Activated naive CD4-positive, alpha-beta T cell treated with anti-CD3 and anti-CD28 coated beads for 36 hours (primary cell): ENCODE measurements at regions not wholly inside any gene's neighbourhood (a gene's known extent, or its start where the extent isn't known, plus 50 kb on each side); places are given as distances from the start of the nearest gene placed in this dataset.

ENCODE experiments used
- CTCF ChIA-PET: fragments of 350-600 bp; sonication (Branson Sonifier 250); formaldehyde crosslinking; loops from one replicate; lab custom pipeline; 2021; ENCODE audit warnings: antibody characterized with exemption; lab: Charles Lee
- DNase-seq: peaks from one replicate; pipeline ENCODE4 v3.0.0-alpha.2; 2020
- H3K27ac Mint-ChIP-seq: one replicate; pipeline ENCODE4 v1.8.0; 2021; ENCODE audit warnings: mild to moderate bottlenecking, mixed read lengths
- H3K27me3 Mint-ChIP-seq: one replicate; pipeline ENCODE4 v1.8.0; 2021; ENCODE audit warnings: low read depth, mixed read lengths
- H3K36me3 Mint-ChIP-seq: one replicate; pipeline ENCODE4 v1.8.0; 2021; ENCODE audit warnings: low read depth, mixed read lengths
- H3K4me1 Mint-ChIP-seq: one replicate; pipeline ENCODE4 v1.8.0; 2021; ENCODE audit warnings: low read depth, mixed read lengths
- H3K4me3 Mint-ChIP-seq: one replicate; pipeline ENCODE4 v1.8.0; 2021; ENCODE audit warnings: mild to moderate bottlenecking, moderate library complexity, mixed read lengths
- H3K9me3 Mint-ChIP-seq: one replicate; pipeline ENCODE4 v1.8.0; 2021; ENCODE audit warnings: mixed read lengths
- intact Hi-C: fragments of 100-400 bp; cut with micrococcal nuclease; formaldehyde crosslinking; loops from one replicate; pipeline ENCODE4 v1.15.1; 2023

- no peaks in the 10 kb centered on the region for H3K9me3 Mint-ChIP-seq
- H3K4me1 Mint-ChIP-seq: no peaks in the 10 kb centered on the region
- peaks cover 8% of the 10 kb centered on the region for H3K27me3 Mint-ChIP-seq
- intact Hi-C loops: no loop called here
- H3K36me3 Mint-ChIP-seq: no peaks in the 10 kb centered on the region
- no peak for DNase-seq
- CTCF ChIA-PET: interaction anchor here (0.7 kb wide), 1 partner anchor 438 kb away, joined by 4 read pairs; no protein-coding TSS in a partner anchor
- H3K4me3 Mint-ChIP-seq: no peak overlapping the region
- H3K27ac Mint-ChIP-seq: no peak overlapping the region
Observed at GRCh38 chr3:34323517-34323916, 525.1 kb downstream of the PDCD6IP start.

GRCh38 chr3:34346656-34347055, 548.2 kb downstream of the PDCD6IP start:
- H3K36me3 Mint-ChIP-seq: no peaks in the 10 kb centered on the region
- H3K4me1 Mint-ChIP-seq: no peaks in the 10 kb centered on the region
- no peaks in the 10 kb centered on the region for H3K9me3 Mint-ChIP-seq
- intact Hi-C loops: no loop called here
- no peak overlapping the region for H3K4me3 Mint-ChIP-seq
- no peak for DNase-seq
- CTCF ChIA-PET: interaction anchor here (1.5 kb wide), 1 partner anchor 10 kb away, joined by 5 read pairs; no protein-coding TSS in a partner anchor
- no peak overlapping the region for H3K27ac Mint-ChIP-seq
- peaks cover 4% of the 10 kb centered on the region for H3K27me3 Mint-ChIP-seq

GRCh38 chr3:34351882-34352777, 553.7 kb downstream of the PDCD6IP start:
- no peaks in the 10 kb centered on the region for H3K36me3 Mint-ChIP-seq
- no peak for DNase-seq
- H3K4me1 Mint-ChIP-seq: no peaks in the 10 kb centered on the region
- H3K4me3 Mint-ChIP-seq: no peak overlapping the region
- CTCF ChIA-PET: no interaction called here
- H3K27ac Mint-ChIP-seq: no peak overlapping the region
- intact Hi-C loops: no loop called here
- no peaks in the 10 kb centered on the region for H3K9me3 Mint-ChIP-seq
- H3K27me3 Mint-ChIP-seq: peaks cover under 1% of the 10 kb centered on the region

DNA sequence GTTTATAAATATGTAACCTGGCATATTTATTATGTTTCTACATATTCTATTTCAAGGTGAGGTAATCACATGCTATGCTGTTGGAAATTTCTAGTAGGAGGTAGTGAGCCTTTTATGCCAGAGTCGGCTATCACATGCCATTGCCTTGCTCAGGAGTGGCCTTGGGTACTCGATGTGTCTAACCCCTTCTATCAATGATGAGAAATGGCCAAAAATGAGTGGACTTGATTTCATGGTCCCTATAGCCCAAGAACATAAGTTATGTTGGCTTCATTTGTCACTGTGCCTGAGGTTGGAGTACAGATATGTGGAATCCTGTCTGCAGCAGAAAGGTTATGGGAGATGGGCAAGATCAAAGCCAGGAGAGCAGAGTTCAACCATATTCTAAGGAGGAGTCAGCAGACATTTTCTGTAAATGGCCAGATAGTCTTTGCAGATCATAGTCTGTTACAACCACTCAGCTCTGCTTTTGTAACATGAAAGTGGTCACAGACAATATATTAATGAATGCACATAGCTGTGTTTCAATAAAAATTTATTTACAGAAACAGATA, 554.4 kb downstream of the PDCD6IP start:
- Mint-ChIP-seq H3K36me3 (no peaks in the 10 kb centered on the region), H3K4me3 (no peak overlapping the region), H3K4me1 (no peaks in the 10 kb centered on the region), H3K9me3 (no peaks in the 10 kb centered on the region), H3K27me3 (peaks cover 2% of the 10 kb centered on the region), H3K27ac (no peak overlapping the region)
- CTCF ChIA-PET: no interaction called here
- no peak for DNase-seq
- intact Hi-C loops: no loop called here

GRCh38 chr3:34357461-34357860, 559.0 kb downstream of the PDCD6IP start:
- CTCF ChIA-PET: no interaction called here
- H3K27me3 Mint-ChIP-seq: peaks cover 5% of the 10 kb centered on the region
- H3K36me3 Mint-ChIP-seq: no peaks in the 10 kb centered on the region
- DNase-seq: no peak
- H3K4me1 Mint-ChIP-seq: peaks cover 6% of the 10 kb centered on the region
- intact Hi-C loops: no loop called here
- H3K27ac Mint-ChIP-seq: no peak overlapping the region
- H3K9me3 Mint-ChIP-seq: no peaks in the 10 kb centered on the region
- no peak overlapping the region for H3K4me3 Mint-ChIP-seq

DNA sequence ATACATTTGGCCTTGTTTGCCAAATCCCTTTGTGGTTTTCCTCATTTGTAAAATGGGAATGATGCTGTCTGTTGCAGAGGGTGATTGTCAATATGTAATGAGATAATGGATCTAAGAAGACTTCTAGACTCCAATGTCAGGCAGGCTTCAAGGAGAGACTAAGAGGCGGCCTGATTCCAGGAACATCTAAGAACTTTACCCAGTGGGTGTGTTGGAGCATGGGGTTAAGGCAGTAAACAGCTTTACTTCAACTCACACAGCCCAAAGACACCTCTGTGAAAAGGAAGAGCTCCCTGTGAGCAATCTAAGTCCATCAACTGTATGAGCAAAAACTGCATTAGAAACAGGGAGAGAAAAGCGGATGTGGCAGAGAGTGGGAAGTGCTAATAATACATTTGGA, 560.6 kb downstream of the PDCD6IP start:
- CTCF ChIA-PET: no interaction called here
- Mint-ChIP-seq H3K27me3 (peaks cover 5% of the 10 kb centered on the region), H3K4me1 (peaks cover 6% of the 10 kb centered on the region), H3K9me3 (no peaks in the 10 kb centered on the region), H3K36me3 (no peaks in the 10 kb centered on the region), H3K4me3 (no peak overlapping the region), H3K27ac (no peak overlapping the region)
- no peak for DNase-seq
- intact Hi-C loops: no loop called here

- no peak overlapping the region for H3K27ac Mint-ChIP-seq
- no peaks in the 10 kb centered on the region for H3K36me3 Mint-ChIP-seq
- H3K27me3 Mint-ChIP-seq: peaks cover 5% of the 10 kb centered on the region
- peaks cover 6% of the 10 kb centered on the region for H3K4me1 Mint-ChIP-seq
- DNase-seq: no peak
- H3K9me3 Mint-ChIP-seq: no peaks in the 10 kb centered on the region
- intact Hi-C loops: no loop called here
- CTCF ChIA-PET: no interaction called here
- H3K4me3 Mint-ChIP-seq: no peak overlapping the region
Observed at GRCh38 chr3:34360713-34361112, 562.3 kb downstream of the PDCD6IP start.

DNA sequence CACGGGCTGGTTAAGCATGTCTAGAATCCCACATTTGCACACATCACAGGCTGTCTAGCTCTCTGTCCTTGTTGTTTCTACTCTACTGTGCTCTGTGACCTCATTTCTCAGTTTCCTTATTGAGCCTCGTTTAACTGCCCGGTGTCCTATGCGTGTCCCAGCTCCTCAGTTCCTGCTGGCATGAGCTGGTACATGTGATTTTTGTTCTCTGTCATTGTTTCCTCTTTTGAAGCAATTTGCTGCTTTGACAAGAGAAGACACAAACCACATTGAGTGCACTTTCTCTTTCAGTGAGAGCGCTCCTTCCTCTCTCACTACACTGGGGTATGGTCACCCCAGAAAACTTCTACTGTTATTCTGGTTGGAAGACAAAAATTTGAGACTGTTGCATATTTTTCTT, 563.5 kb downstream of the PDCD6IP start:
- peaks cover 6% of the 10 kb centered on the region for H3K4me1 Mint-ChIP-seq
- H3K9me3 Mint-ChIP-seq: no peaks in the 10 kb centered on the region
- H3K36me3 Mint-ChIP-seq: no peaks in the 10 kb centered on the region
- intact Hi-C loops: no loop called here
- CTCF ChIA-PET: interaction anchor here (1.2 kb wide), 1 partner anchor 102 kb away, joined by 3 read pairs; no protein-coding TSS in a partner anchor
- no peak overlapping the region for H3K4me3 Mint-ChIP-seq
- H3K27me3 Mint-ChIP-seq: peaks cover 5% of the 10 kb centered on the region
- no peak overlapping the region for H3K27ac Mint-ChIP-seq
- peak; percentile 4 for DNase-seq

DNA sequence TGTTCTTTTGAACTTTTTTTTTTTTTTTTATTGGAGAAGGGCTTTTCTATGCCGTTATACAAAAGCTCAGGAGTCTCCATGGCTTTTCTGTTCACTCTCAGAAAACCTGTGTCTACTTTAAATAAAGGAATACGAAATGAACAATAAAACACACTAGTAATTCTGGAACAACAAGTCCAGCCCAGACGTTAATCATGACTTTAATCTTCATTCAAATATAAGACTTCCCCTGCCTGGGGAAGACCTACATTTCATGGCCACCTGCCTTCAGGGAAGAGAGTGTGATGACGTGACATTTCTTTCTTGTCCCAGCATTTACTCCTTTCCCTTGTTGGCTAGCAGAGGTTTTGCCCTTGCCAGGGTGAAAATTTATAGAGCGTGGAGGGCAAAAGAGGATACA, 564.5 kb downstream of the PDCD6IP start:
- intact Hi-C loops: no loop called here
- H3K36me3 Mint-ChIP-seq: no peaks in the 10 kb centered on the region
- CTCF ChIA-PET: interaction anchor here (1.2 kb wide), 1 partner anchor 103 kb away, joined by 3 read pairs; no protein-coding TSS in a partner anchor
- peaks cover 6% of the 10 kb centered on the region for H3K4me1 Mint-ChIP-seq
- no peak for DNase-seq
- H3K27me3 Mint-ChIP-seq: peaks cover 5% of the 10 kb centered on the region
- no peak overlapping the region for H3K4me3 Mint-ChIP-seq
- H3K9me3 Mint-ChIP-seq: no peaks in the 10 kb centered on the region
- no peak overlapping the region for H3K27ac Mint-ChIP-seq

GRCh38 chr3:34363881-34364280, 565.5 kb downstream of the PDCD6IP start:
- intact Hi-C loops: no loop called here
- Mint-ChIP-seq H3K27ac (no peak overlapping the region), H3K4me1 (peaks cover 6% of the 10 kb centered on the region), H3K9me3 (no peaks in the 10 kb centered on the region), H3K4me3 (no peak overlapping the region), H3K27me3 (peaks cover 5% of the 10 kb centered on the region), H3K36me3 (no peaks in the 10 kb centered on the region)
- CTCF ChIA-PET: interaction anchor here (0.7 kb wide), 1 partner anchor 1865 kb away, joined by 3 read pairs; no protein-coding TSS in a partner anchor
- DNase-seq: no peak

GRCh38 chr3:34364335-34364734, 565.9 kb downstream of the PDCD6IP start:
- Mint-ChIP-seq H3K4me3 (no peak overlapping the region), H3K27me3 (peaks cover 5% of the 10 kb centered on the region), H3K27ac (no peak overlapping the region), H3K9me3 (no peaks in the 10 kb centered on the region), H3K36me3 (no peaks in the 10 kb centered on the region), H3K4me1 (peaks cover 6% of the 10 kb centered on the region)
- intact Hi-C loops: no loop called here
- no peak for DNase-seq
- CTCF ChIA-PET: interaction anchor here (0.7 kb wide), 1 partner anchor 1865 kb away, joined by 3 read pairs; no protein-coding TSS in a partner anchor

DNA sequence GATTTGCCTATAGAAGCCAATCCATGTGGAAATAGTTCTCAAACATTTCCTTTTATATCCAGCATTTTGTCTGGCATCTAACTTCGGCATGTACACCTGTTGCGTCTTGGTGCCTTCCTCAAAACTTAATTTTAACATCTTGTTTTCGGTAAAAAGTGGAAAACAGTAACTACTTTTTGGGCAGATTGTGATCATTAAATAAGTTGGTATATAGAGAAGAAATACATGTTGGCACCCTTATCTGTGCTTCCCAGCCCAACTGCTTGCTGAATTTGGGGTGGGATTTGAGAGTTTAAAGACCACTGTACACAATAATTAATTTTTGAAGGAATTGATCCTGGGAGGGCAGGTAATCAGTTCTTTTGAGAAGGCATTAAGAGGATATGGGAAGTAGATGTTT, 566.8 kb downstream of the PDCD6IP start:
- DNase-seq: no peak
- peaks cover 6% of the 10 kb centered on the region for H3K4me1 Mint-ChIP-seq
- H3K27ac Mint-ChIP-seq: no peak overlapping the region
- no peaks in the 10 kb centered on the region for H3K36me3 Mint-ChIP-seq
- no peaks in the 10 kb centered on the region for H3K9me3 Mint-ChIP-seq
- H3K27me3 Mint-ChIP-seq: peaks cover 5% of the 10 kb centered on the region
- H3K4me3 Mint-ChIP-seq: no peak overlapping the region
- intact Hi-C loops: no loop called here
- CTCF ChIA-PET: interaction anchor here (0.6 kb wide), 1 partner anchor 23 kb away, joined by 3 read pairs; no protein-coding TSS in a partner anchor
